ENCODE measurements at regions not wholly inside any gene's neighbourhood (a gene's known extent, or its start where the extent isn't known, plus 50 kb on each side); places are given as distances from the start of the nearest gene placed in this dataset.

- no peak for ATAC-seq
- no peak for DNase-seq (ENCODE audit: low spot score)
- H3K79me2 ChIP-seq (ENCODE audit: insufficient read depth, low read length), result no peaks in the 10 kb centered on the region
- TF ChIP-seq ZNF460 (CRISPR knock-in tag; IDR thresholded peaks at IDR 0.05; ENCODE audit: borderline replicate concordance) (no peak), ZNF562 (CRISPR knock-in tag; IDR thresholded peaks at IDR 0.05; ENCODE audit: borderline replicate concordance) (no peak), ARID5B (CRISPR knock-in tag; IDR thresholded peaks at IDR 0.05) (no peak), HMGXB4 (CRISPR knock-in tag; IDR thresholded peaks at IDR 0.05; ENCODE audit: borderline replicate concordance in 1 of 2, low read depth in 1 of 2) (no peak), DNMT1 (CRISPR knock-in tag; IDR thresholded peaks at IDR 0.05) (no peak), ZBTB4 (CRISPR knock-in tag; IDR thresholded peaks at IDR 0.05; ENCODE audit: borderline replicate concordance) (no peak), ZBTB3 (CRISPR knock-in tag; IDR thresholded peaks at IDR 0.05; ENCODE audit: borderline replicate concordance, low read depth) (no peak), STAT5B (CRISPR knock-in tag; IDR thresholded peaks at IDR 0.05) (no peak), PRPF4 (IDR thresholded peaks at IDR 0.05; ENCODE audit: low read depth, low read length, poor library complexity, severe bottlenecking) (no peak), ZNF292 (CRISPR knock-in tag; IDR thresholded peaks at IDR 0.05; ENCODE audit: borderline replicate concordance, low read depth) (no peak), CREB3 (CRISPR knock-in tag; IDR thresholded peaks at IDR 0.05) (no peak)
Observed at GRCh38 chr3:176208915-176209314, 988.4 kb downstream of the TBL1XR1 start.

More at GRCh38 chr3:176208915-176209314, 988.4 kb downstream of the TBL1XR1 start:
- FAIRE-seq, result no peak
- no TSS peak for BruUV-seq (replicated peaks)
- Histone ChIP-seq H2AFZ (ENCODE audit: low read length) (no peak overlapping the region), H3K27me3 (ENCODE audit: control insufficient read depth in 1 of 2, insufficient read depth in 2 of 2, low read length in 2 of 2) (no peaks in the 10 kb centered on the region), H4K20me1 (ENCODE audit: insufficient read depth, low read length) (no peaks in the 10 kb centered on the region), H3K4me2 (ENCODE audit: low read depth, low read length) (no peak overlapping the region), H3K9me3 (ENCODE audit: low read length) (peaks cover 81% of the 10 kb centered on the region), H3K9ac (ENCODE audit: insufficient read depth, low read depth, low read length) (no peak overlapping the region), H3K4me1 (ENCODE audit: insufficient read depth, low read length) (no peaks in the 10 kb centered on the region), H3K4me3 (replicated peaks in 1 of 3; ENCODE audit: insufficient read depth in 1 of 3, low read depth in 2 of 3, low read length in 3 of 3) (no peak overlapping the region), H3K27ac (ENCODE audit: extremely low read length, insufficient read depth, low read length) (no peak overlapping the region), H3K36me3 (replicated peaks in 1 of 2; ENCODE audit: control insufficient read depth in 1 of 2, insufficient read depth in 2 of 2, low read length in 2 of 2) (no peaks in the 10 kb centered on the region)
- ChIA-PET CTCF (ENCODE audit: low intra/inter-chr PET ratio, low total read pairs) (no interaction called here), POLR2A (no interaction called here)
- 37% methylated on average over 2 of the region's 2 CpGs for WGBS (ENCODE audit: low lambda C conversion rate)
- intact Hi-C loops (cut with micrococcal nuclease; ENCODE audit: unreplicated experiment) (no loop called here), in situ Hi-C loops (cut with HindIII; ENCODE audit: extremely low pct_ligation_motif_present, low pct_unique_long_range_greater_than_20kb) (no loop called here)
